ENCODE measurements at regions not wholly inside any gene's neighbourhood (a gene's known extent, or its start where the extent isn't known, plus 50 kb on each side); places are given as distances from the start of the nearest gene placed in this dataset.
"Not testable (repeated sequence)": the region's sequence is repeated elsewhere in the genome, so short reads cannot be mapped to it uniquely, and the experiment has no call there.

DNA sequence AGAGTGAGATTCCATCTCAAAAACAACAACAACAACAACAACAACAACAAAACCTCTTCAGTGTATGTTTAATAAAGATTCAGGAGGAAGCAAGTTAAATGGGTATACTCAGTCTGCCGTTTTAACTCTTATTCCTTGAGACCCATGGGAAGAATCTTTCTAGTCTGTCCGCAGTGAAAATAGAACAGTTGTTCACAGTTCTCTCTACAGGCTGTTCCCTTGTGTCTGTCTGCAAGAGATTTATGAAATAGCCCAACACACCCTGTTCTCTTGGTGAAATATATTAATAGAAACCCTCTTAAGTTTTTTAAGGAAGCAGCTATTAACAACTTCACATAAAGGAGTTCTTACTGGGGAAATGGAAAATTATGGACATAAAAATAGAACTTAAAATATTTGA, 682.2 kb upstream of the RAG2 start:
- Mint-ChIP-seq H3K36me3 (ENCODE audit: insufficient read depth, unreplicated experiment) (no peaks in the 10 kb centered on the region), H3K9me3 (ENCODE audit: low read depth, unreplicated experiment) (no peaks in the 10 kb centered on the region), H3K4me1 (ENCODE audit: low read depth, unreplicated experiment) (no peaks in the 10 kb centered on the region), H3K27ac (ENCODE audit: unreplicated experiment) (no peak overlapping the region), H3K4me3 (ENCODE audit: low read depth, unreplicated experiment) (no peak overlapping the region), H3K27me3 (ENCODE audit: unreplicated experiment) (no peaks in the 10 kb centered on the region)
- TF ChIP-seq, protein P1, sequence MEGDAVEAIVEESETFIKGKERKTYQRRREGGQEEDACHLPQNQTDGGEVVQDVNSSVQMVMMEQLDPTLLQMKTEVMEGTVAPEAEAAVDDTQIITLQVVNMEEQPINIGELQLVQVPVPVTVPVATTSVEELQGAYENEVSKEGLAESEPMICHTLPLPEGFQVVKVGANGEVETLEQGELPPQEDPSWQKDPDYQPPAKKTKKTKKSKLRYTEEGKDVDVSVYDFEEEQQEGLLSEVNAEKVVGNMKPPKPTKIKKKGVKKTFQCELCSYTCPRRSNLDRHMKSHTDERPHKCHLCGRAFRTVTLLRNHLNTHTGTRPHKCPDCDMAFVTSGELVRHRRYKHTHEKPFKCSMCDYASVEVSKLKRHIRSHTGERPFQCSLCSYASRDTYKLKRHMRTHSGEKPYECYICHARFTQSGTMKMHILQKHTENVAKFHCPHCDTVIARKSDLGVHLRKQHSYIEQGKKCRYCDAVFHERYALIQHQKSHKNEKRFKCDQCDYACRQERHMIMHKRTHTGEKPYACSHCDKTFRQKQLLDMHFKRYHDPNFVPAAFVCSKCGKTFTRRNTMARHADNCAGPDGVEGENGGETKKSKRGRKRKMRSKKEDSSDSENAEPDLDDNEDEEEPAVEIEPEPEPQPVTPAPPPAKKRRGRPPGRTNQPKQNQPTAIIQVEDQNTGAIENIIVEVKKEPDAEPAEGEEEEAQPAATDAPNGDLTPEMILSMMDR (IDR thresholded peaks at IDR 0.05; ENCODE audit: unreplicated experiment): no peak
- CTCF ChIA-PET: no interaction called here
- no peak for DNase-seq
- intact Hi-C loops (cut with micrococcal nuclease; ENCODE audit: unreplicated experiment): no loop called here
- BruUV-seq (replicated peaks): no TSS peak

- CTCF ChIA-PET: interaction anchor here (0.7 kb wide), 1 partner anchor 1908 kb away, joined by 5 read pairs; no protein-coding TSS in a partner anchor
- DNase-seq: no peak
- no TSS peak for BruUV-seq (replicated peaks)
- no peaks in the 10 kb centered on the region for H3K4me1 Mint-ChIP-seq (ENCODE audit: low read depth, unreplicated experiment)
- intact Hi-C loops (cut with micrococcal nuclease; ENCODE audit: unreplicated experiment): no loop called here
- TF ChIP-seq, protein P1 (IDR thresholded peaks at IDR 0.05; ENCODE audit: unreplicated experiment): no peak
- no peak overlapping the region for H3K4me3 Mint-ChIP-seq (ENCODE audit: low read depth, unreplicated experiment)
- no peak overlapping the region for H3K27ac Mint-ChIP-seq (ENCODE audit: unreplicated experiment)
- H3K36me3 Mint-ChIP-seq (ENCODE audit: insufficient read depth, unreplicated experiment): no peaks in the 10 kb centered on the region
- H3K27me3 Mint-ChIP-seq (ENCODE audit: unreplicated experiment): no peaks in the 10 kb centered on the region
- no peaks in the 10 kb centered on the region for H3K9me3 Mint-ChIP-seq (ENCODE audit: low read depth, unreplicated experiment)
These were observed 679.9 kb upstream of the RAG2 start for GRCh38 chr11:37277896-37278465.

DNA sequence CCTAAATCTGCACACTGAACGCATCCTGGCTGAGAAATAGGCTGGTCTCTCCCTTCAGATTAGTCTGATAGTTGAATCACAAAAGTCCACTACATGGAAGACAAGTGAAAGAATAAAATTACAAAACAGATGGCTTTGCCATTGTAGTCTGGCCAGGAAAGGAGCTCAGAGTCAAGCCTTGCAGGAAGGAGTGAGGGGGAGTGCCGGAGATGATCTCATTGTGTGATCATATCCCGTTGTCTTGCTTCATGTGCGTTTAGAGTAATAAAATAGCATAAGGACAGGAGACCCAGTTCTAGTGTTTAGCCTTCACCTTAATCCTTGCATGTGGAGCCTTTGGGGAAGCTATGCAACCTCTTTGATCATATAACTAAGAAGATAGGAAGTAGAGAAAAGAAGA, 666.7 kb upstream of the RAG2 start:
- BruUV-seq (replicated peaks): no TSS peak
- H3K27me3 Mint-ChIP-seq (ENCODE audit: unreplicated experiment): no peaks in the 10 kb centered on the region
- CTCF ChIA-PET: no interaction called here
- H3K36me3 Mint-ChIP-seq (ENCODE audit: insufficient read depth, unreplicated experiment): no peaks in the 10 kb centered on the region
- TF ChIP-seq, protein P1 (IDR thresholded peaks at IDR 0.05; ENCODE audit: unreplicated experiment): no peak
- no peak overlapping the region for H3K27ac Mint-ChIP-seq (ENCODE audit: unreplicated experiment)
- H3K9me3 Mint-ChIP-seq (ENCODE audit: low read depth, unreplicated experiment): no peaks in the 10 kb centered on the region
- H3K4me1 Mint-ChIP-seq (ENCODE audit: low read depth, unreplicated experiment): no peaks in the 10 kb centered on the region
- no peak overlapping the region for H3K4me3 Mint-ChIP-seq (ENCODE audit: low read depth, unreplicated experiment)
- DNase-seq: no peak
- intact Hi-C loops (cut with micrococcal nuclease; ENCODE audit: unreplicated experiment): no loop called here

- no peak overlapping the region for H3K4me3 Mint-ChIP-seq (ENCODE audit: low read depth, unreplicated experiment)
- no peaks in the 10 kb centered on the region for H3K9me3 Mint-ChIP-seq (ENCODE audit: low read depth, unreplicated experiment)
- no peak for DNase-seq
- TF ChIP-seq, protein P1 (IDR thresholded peaks at IDR 0.05; ENCODE audit: unreplicated experiment): no peak
- CTCF ChIA-PET: no interaction called here
- H3K36me3 Mint-ChIP-seq (ENCODE audit: insufficient read depth, unreplicated experiment): no peaks in the 10 kb centered on the region
- no peaks in the 10 kb centered on the region for H3K27me3 Mint-ChIP-seq (ENCODE audit: unreplicated experiment)
- no peaks in the 10 kb centered on the region for H3K4me1 Mint-ChIP-seq (ENCODE audit: low read depth, unreplicated experiment)
- intact Hi-C loops (cut with micrococcal nuclease; ENCODE audit: unreplicated experiment): no loop called here
- BruUV-seq (replicated peaks): no TSS peak
- no peak overlapping the region for H3K27ac Mint-ChIP-seq (ENCODE audit: unreplicated experiment)
These were observed 666.0 kb upstream of the RAG2 start for GRCh38 chr11:37264060-37264459.

GRCh38 chr11:37263467-37263866, 665.4 kb upstream of the RAG2 start:
- H3K27ac Mint-ChIP-seq (ENCODE audit: unreplicated experiment); BruUV-seq (replicated peaks); DNase-seq; intact Hi-C loops (cut with micrococcal nuclease; ENCODE audit: unreplicated experiment); H3K9me3 Mint-ChIP-seq (ENCODE audit: low read depth, unreplicated experiment); H3K27me3 Mint-ChIP-seq (ENCODE audit: unreplicated experiment); H3K36me3 Mint-ChIP-seq (ENCODE audit: insufficient read depth, unreplicated experiment); H3K4me3 Mint-ChIP-seq (ENCODE audit: low read depth, unreplicated experiment); CTCF ChIA-PET; H3K4me1 Mint-ChIP-seq (ENCODE audit: low read depth, unreplicated experiment): not testable (repeated sequence)

Measured in Calu3 (cell line).